ENCODE measurements at regions not wholly inside any gene's neighbourhood (a gene's known extent, or its start where the extent isn't known, plus 50 kb on each side); places are given as distances from the start of the nearest gene placed in this dataset.

DNA sequence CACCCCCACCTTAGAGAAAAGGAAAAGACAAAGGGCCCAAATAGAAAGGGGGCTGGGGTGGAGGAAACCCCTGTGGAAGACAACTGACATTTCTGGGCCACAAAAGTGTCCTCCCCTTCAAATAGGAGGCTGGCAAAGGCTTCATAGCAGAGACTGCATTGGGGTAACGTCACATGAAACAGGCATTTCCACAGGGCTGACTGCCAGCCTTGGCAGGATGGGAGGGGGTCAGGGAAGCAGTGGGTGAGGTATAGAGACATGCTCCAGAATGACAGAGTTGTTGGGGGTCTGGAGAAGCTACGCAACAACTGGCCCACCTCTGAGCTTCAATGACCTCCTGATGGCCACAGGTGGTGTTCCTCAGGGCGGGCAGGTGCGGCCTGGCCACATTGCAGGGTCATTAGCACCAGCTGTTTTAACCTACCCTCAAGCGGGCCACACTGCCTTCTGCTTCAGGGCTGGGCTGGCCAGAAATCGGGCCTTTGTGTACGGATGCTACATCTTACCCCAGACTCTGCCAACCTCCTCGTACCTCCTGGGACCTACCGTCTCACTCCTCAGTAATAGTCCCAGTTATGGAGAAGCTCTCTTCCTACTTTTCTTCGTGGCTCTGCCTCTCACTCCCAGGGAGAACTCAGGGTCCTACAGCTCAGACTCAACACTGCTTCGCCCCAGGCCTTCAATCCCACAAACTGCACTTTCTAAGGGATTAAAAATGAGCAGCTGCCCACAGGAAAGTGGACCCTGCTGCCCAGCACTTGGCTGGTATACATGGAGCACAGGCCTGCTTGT, 160.0 kb upstream of the NCAM1 start:
- H3K4me3 ChIP-seq: no peak overlapping the region
- DNase-seq (no peak), ATAC-seq (no peak)
- no peaks in the 10 kb centered on the region for H3K9me3 ChIP-seq
- TF ChIP-seq CTCF (IDR thresholded peaks at IDR 0.05): no peak
- H3K27me3 ChIP-seq: no peaks in the 10 kb centered on the region
- H3K36me3 ChIP-seq: no peaks in the 10 kb centered on the region
- H3K27ac ChIP-seq: no peak overlapping the region
- intact Hi-C loops (cut with DNase I): no loop called here
- H3K4me1 ChIP-seq: no peaks in the 10 kb centered on the region

DNA sequence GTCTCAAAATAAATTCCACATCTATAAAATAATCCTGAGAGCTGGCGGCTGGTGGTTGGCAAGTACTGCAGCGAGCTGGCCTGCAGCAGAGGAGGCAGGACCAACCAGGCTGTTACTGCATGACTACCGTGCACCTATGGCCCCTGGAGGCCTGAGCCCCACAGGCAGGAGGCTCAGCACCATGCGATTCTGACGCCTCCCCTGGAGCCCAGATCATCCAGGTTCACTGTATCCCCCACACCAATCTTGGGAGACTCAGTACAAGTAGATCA, 159.5 kb upstream of the NCAM1 start:
- DNase-seq (no peak), ATAC-seq (no peak)
- no peak for TF ChIP-seq CTCF (IDR thresholded peaks at IDR 0.05)
- Histone ChIP-seq H3K36me3 (no peaks in the 10 kb centered on the region), H3K4me1 (no peaks in the 10 kb centered on the region), H3K9me3 (no peaks in the 10 kb centered on the region), H3K27me3 (no peaks in the 10 kb centered on the region), H3K4me3 (no peak overlapping the region), H3K27ac (no peak overlapping the region)
- intact Hi-C loops (cut with DNase I): no loop called here

- Histone ChIP-seq H3K27ac (no peak overlapping the region), H3K27me3 (no peaks in the 10 kb centered on the region), H3K36me3 (no peaks in the 10 kb centered on the region), H3K4me1 (no peaks in the 10 kb centered on the region), H3K9me3 (no peaks in the 10 kb centered on the region), H3K4me3 (no peak overlapping the region)
- intact Hi-C loops (cut with DNase I): no loop called here
- no peak for ATAC-seq
- no peak for TF ChIP-seq CTCF (IDR thresholded peaks at IDR 0.05)
- no peak for DNase-seq
Measured at GRCh38 chr11:112805658-112806057, 155.6 kb upstream of the NCAM1 start.

- intact Hi-C loops (cut with DNase I): no loop called here
- DNase-seq (no peak), ATAC-seq (no peak)
- Histone ChIP-seq H3K4me1 (no peaks in the 10 kb centered on the region), H3K9me3 (no peaks in the 10 kb centered on the region), H3K27ac (no peak overlapping the region), H3K27me3 (no peaks in the 10 kb centered on the region), H3K4me3 (no peak overlapping the region), H3K36me3 (no peaks in the 10 kb centered on the region)
- no peak for TF ChIP-seq CTCF (IDR thresholded peaks at IDR 0.05)
Measured at GRCh38 chr11:112806256-112806655, 155.0 kb upstream of the NCAM1 start.

DNA sequence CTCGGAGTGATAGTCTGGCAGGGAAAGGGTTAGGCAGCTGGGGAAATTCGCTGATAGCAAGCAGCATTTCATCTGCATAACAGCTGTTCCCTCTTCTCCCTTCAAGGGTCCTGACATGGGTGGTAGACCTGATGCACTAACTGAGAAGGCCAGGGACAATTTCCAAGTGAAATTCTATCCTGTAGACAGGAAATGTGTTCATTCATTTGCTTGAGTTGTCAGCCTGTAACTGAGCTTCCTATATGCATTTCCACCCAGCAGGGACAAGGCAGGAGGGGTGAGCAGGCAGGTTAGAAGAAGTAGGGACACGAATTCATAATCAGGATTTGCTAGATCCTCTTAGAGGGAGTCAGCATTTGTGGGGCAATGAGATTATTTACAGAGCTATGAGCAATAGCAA, 154.3 kb upstream of the NCAM1 start:
- TF ChIP-seq CTCF (IDR thresholded peaks at IDR 0.05): no peak
- ATAC-seq (no peak), DNase-seq (no peak)
- Histone ChIP-seq H3K4me1 (no peaks in the 10 kb centered on the region), H3K27me3 (no peaks in the 10 kb centered on the region), H3K36me3 (no peaks in the 10 kb centered on the region), H3K4me3 (no peak overlapping the region), H3K9me3 (no peaks in the 10 kb centered on the region), H3K27ac (no peak overlapping the region)
- intact Hi-C loops (cut with DNase I): no loop called here
